CD4-positive, alpha-beta T cell (primary cell): ENCODE measurements at regions not wholly inside any gene's neighbourhood (a gene's known extent, or its start where the extent isn't known, plus 50 kb on each side); places are given as distances from the start of the nearest gene placed in this dataset.

Experiments
- ATAC-seq: fragments of 200-7000 bp; cut with Tn5 transposase; one replicate; pipeline ENCODE4 v1.10.0; 2022; ENCODE audit warnings: mild to moderate bottlenecking; ENCODE audit not compliant: poor library complexity
- CTCF ChIA-PET: fragments of 350-600 bp; sonication (Branson Sonifier 250); formaldehyde crosslinking; loops from one replicate; lab custom pipeline; 2021; ENCODE audit warnings: antibody characterized with exemption, inconsistent platforms; lab: Charles Lee
- POLR2A ChIA-PET: fragments of 350-600 bp; sonication (Branson Sonifier 250); formaldehyde crosslinking; loops from one replicate; lab custom pipeline; 2021; ENCODE audit warnings: antibody characterized with exemption, inconsistent platforms; lab: Charles Lee
- DNase-seq, 14 experiments: peaks; one replicate each; pipeline ENCODE4 v3.0.0-alpha.2; 2013 to 2020; ENCODE audit warnings: mixed read lengths in 2 of 14
- H3K27ac ChIP-seq, 2 donors: one replicate each; pipeline versions ENCODE4 v1.5.1 to v1.7.0; 2013; ENCODE audit warnings: low read length in 2 of 2, low read depth in 1 of 2, mild to moderate bottlenecking in 1 of 2
- H3K27me3 ChIP-seq, 2 experiments: 1 replicate in 1 of 2; 2 replicates in 1 of 2; pipeline versions ENCODE4 v1.6.1 to v1.7.0; 2013; ENCODE audit warnings: low read length in 2 of 2, control low read depth in 1 of 2, mild to moderate bottlenecking in 1 of 2, moderate library complexity in 1 of 2; ENCODE audit not compliant: insufficient read depth in 2 of 2, control insufficient read depth in 1 of 2
- H3K36me3 ChIP-seq: one replicate; pipeline ENCODE4 v1.6.1; 2013; ENCODE audit warnings: low read length, control low read depth; ENCODE audit not compliant: insufficient read depth
- H3K4me1 ChIP-seq: one replicate; pipeline ENCODE4 v1.6.1; 2013; ENCODE audit warnings: low read length, control low read depth; ENCODE audit not compliant: insufficient read depth
- H3K4me3 ChIP-seq: one replicate; pipeline ENCODE4 v1.5.1; 2013; ENCODE audit warnings: mild to moderate bottlenecking, low read length, moderate library complexity
- H3K9me3 ChIP-seq, 2 experiments: 1 replicate in 1 of 2; 2 replicates in 1 of 2; pipeline versions ENCODE4 v1.6.1 to v1.7.0; 2013; ENCODE audit warnings: low read length in 2 of 2, mild to moderate bottlenecking in 2 of 2, control low read depth in 1 of 2, moderate library complexity in 1 of 2; ENCODE audit not compliant: control insufficient read depth in 1 of 2, insufficient read depth in 1 of 2
- H3K27ac Mint-ChIP-seq: one replicate; pipeline ENCODE4 v1.8.0; 2020; ENCODE audit warnings: mixed read lengths
- H3K27me3 Mint-ChIP-seq: one replicate; pipeline ENCODE4 v1.8.0; 2021; ENCODE audit warnings: mixed read lengths
- H3K36me3 Mint-ChIP-seq: one replicate; pipeline ENCODE4 v1.8.0; 2021; ENCODE audit warnings: low read depth, mixed read lengths
- H3K4me1 Mint-ChIP-seq: one replicate; pipeline ENCODE4 v1.8.0; 2021; ENCODE audit warnings: low read depth, mixed read lengths
- H3K4me3 Mint-ChIP-seq: one replicate; pipeline ENCODE4 v1.8.0; 2020; ENCODE audit warnings: mild to moderate bottlenecking, mixed read lengths
- H3K9me3 Mint-ChIP-seq: one replicate; pipeline ENCODE4 v1.8.0; 2020; ENCODE audit warnings: mixed read lengths
- CTCF ChIP-seq: fragments of 200-600 bp; IDR thresholded peaks from one replicate; pipeline ENCODE4 v1.8.0; 2022; ENCODE audit warnings: antibody characterized with exemption, mild to moderate bottlenecking
- intact Hi-C, 2 experiments: fragments of 100-400 bp; cut with DNase I in 1 of 2; cut with micrococcal nuclease in 1 of 2; formaldehyde crosslinking; loops; one replicate each; pipeline versions ENCODE4 v1.15.1 to v1.9.0; 2023 to 2025; cut with DNase I, micrococcal nuclease

GRCh38 chr10:94129393-94130130 lies 135.8 kb downstream of the PLCE1 start:
- Mint-ChIP-seq H3K4me3 (no peak overlapping the region), H3K4me1 (no peaks in the 10 kb centered on the region), H3K9me3 (no peaks in the 10 kb centered on the region), H3K27ac (no peak overlapping the region), H3K36me3 (no peaks in the 10 kb centered on the region), H3K27me3 (peaks cover 12% of the 10 kb centered on the region)
- TF ChIP-seq CTCF: no peak
- ChIA-PET CTCF (interaction anchor here (1.0 kb wide), 1 partner anchor 11 kb away, joined by 4 read pairs; no protein-coding TSS in a partner anchor), POLR2A (no interaction called here)
- H3K27me3 ChIP-seq: no peaks in the 10 kb centered on the region
- H3K36me3 ChIP-seq: no peaks in the 10 kb centered on the region
- H3K4me3 ChIP-seq: no peak overlapping the region
- no peaks in the 10 kb centered on the region for H3K4me1 ChIP-seq
- no peak for DNase-seq
- intact Hi-C loops: no loop called here
- no peak for ATAC-seq
- no peaks in the 10 kb centered on the region for H3K9me3 ChIP-seq
- H3K27ac ChIP-seq: no peak overlapping the region

- Mint-ChIP-seq H3K27ac (no peak overlapping the region), H3K9me3 (no peaks in the 10 kb centered on the region), H3K4me1 (no peaks in the 10 kb centered on the region), H3K4me3 (no peak overlapping the region), H3K27me3 (peaks cover 12% of the 10 kb centered on the region), H3K36me3 (no peaks in the 10 kb centered on the region)
- ChIA-PET POLR2A (no interaction called here), CTCF (no interaction called here)
- no peaks in the 10 kb centered on the region for H3K27me3 ChIP-seq
- no peak for TF ChIP-seq CTCF
- H3K4me3 ChIP-seq: no peak overlapping the region
- no peak overlapping the region for H3K27ac ChIP-seq
- no peak for DNase-seq
- intact Hi-C loops: no loop called here
- no peaks in the 10 kb centered on the region for H3K9me3 ChIP-seq
- H3K4me1 ChIP-seq: no peaks in the 10 kb centered on the region
- no peaks in the 10 kb centered on the region for H3K36me3 ChIP-seq
- no peak for ATAC-seq
Observed at GRCh38 chr10:94131885-94132284, 138.2 kb downstream of the PLCE1 start.

- CTCF ChIA-PET: no interaction called here
- POLR2A ChIA-PET: no interaction called here
- H3K27ac Mint-ChIP-seq: no peak overlapping the region
Observed at GRCh38 chr10:94133239-94133638, 139.5 kb downstream of the PLCE1 start.

More at GRCh38 chr10:94133239-94133638, 139.5 kb downstream of the PLCE1 start:
- H3K9me3 Mint-ChIP-seq: no peaks in the 10 kb centered on the region
- no peaks in the 10 kb centered on the region for H3K4me1 Mint-ChIP-seq
- Histone ChIP-seq H3K9me3 (no peaks in the 10 kb centered on the region), H3K4me1 (no peaks in the 10 kb centered on the region), H3K27me3 (no peaks in the 10 kb centered on the region), H3K27ac (no peak overlapping the region), H3K4me3 (no peak overlapping the region), H3K36me3 (no peaks in the 10 kb centered on the region)
- ATAC-seq (no peak), DNase-seq (no peak)
- no peak for TF ChIP-seq CTCF
- H3K36me3 Mint-ChIP-seq: no peaks in the 10 kb centered on the region
- intact Hi-C loops: no loop called here
- H3K27me3 Mint-ChIP-seq: peaks cover 12% of the 10 kb centered on the region
- H3K4me3 Mint-ChIP-seq: no peak overlapping the region
